Natural killer cell (primary cell): ENCODE measurements at regions not wholly inside any gene's neighbourhood (a gene's known extent, or its start where the extent isn't known, plus 50 kb on each side); places are given as distances from the start of the nearest gene placed in this dataset.

Source experiments
- ATAC-seq, 3 donors: fragments of 150-1000 bp in 2 of 3; fragments of 200-7000 bp in 1 of 3; cut with Tn5 transposase; 1 replicate in 1 of 3; 2 replicates in 2 of 3; pipeline ENCODE4 v1.10.0; 2021; ENCODE audit warnings: mild to moderate bottlenecking in 2 of 3, moderate library complexity in 2 of 3
- DNase-seq, 2 donors: peaks; one replicate each; pipeline versions ENCODE4 v3.0.0 to v3.0.0-alpha.2; 2013 to 2021; ENCODE audit warnings: mixed read lengths in 1 of 2
- H3K27ac ChIP-seq: one replicate; pipeline ENCODE4 v1.5.1; 2013; ENCODE audit warnings: mild to moderate bottlenecking, low read length
- H3K27me3 ChIP-seq: one replicate; pipeline ENCODE4 v1.6.1; 2013; ENCODE audit warnings: low read length; ENCODE audit not compliant: control insufficient read depth, insufficient read depth
- H3K36me3 ChIP-seq: one replicate; pipeline ENCODE4 v1.6.1; 2013; ENCODE audit warnings: low read length; ENCODE audit not compliant: control insufficient read depth, insufficient read depth
- H3K4me1 ChIP-seq: one replicate; pipeline ENCODE4 v1.6.1; 2013; ENCODE audit warnings: low read length; ENCODE audit not compliant: control insufficient read depth, insufficient read depth
- H3K4me3 ChIP-seq: one replicate; pipeline ENCODE4 v1.5.1; 2013; ENCODE audit warnings: low read length
- H3K9me3 ChIP-seq: one replicate; pipeline ENCODE4 v1.6.1; 2013; ENCODE audit warnings: low read length; ENCODE audit not compliant: control insufficient read depth, insufficient read depth
- H3K27ac Mint-ChIP-seq, 2 donors: one replicate each; pipeline ENCODE4 v1.8.0; 2022; ENCODE audit warnings: mild to moderate bottlenecking in 2 of 2, mixed read lengths in 2 of 2, moderate library complexity in 1 of 2
- H3K27me3 Mint-ChIP-seq, 2 donors: one replicate each; pipeline ENCODE4 v1.8.0; 2022; ENCODE audit warnings: low read depth in 2 of 2, mixed read lengths in 2 of 2
- H3K36me3 Mint-ChIP-seq: one replicate; pipeline ENCODE4 v1.8.0; 2022; ENCODE audit warnings: mixed read lengths
- H3K4me1 Mint-ChIP-seq, 2 donors: one replicate each; pipeline ENCODE4 v1.8.0; 2022; ENCODE audit warnings: mixed read lengths in 2 of 2
- H3K4me3 Mint-ChIP-seq: one replicate; pipeline ENCODE4 v1.8.0; 2022; ENCODE audit warnings: mild to moderate bottlenecking, moderate library complexity, mixed read lengths
- H3K9me3 Mint-ChIP-seq, 2 donors: one replicate each; pipeline ENCODE4 v1.8.0; 2022; ENCODE audit warnings: mixed read lengths in 2 of 2
- WGBS: methylation state at CpG from one replicate; pipeline ENCODE4 v1.1.7; 2013; ENCODE audit warnings: missing lambda C conversion rate; ENCODE audit not compliant: insufficient coverage; 5-methylcytosine and 5-hydroxymethylcytosine counted together
- intact Hi-C: fragments of 100-400 bp; cut with micrococcal nuclease; formaldehyde crosslinking; loops from one replicate; pipeline ENCODE4 v1.14.2; 2022
- TF ChIP-seq, protein P1 (sequence below): fragments of 200-600 bp; IDR thresholded peaks from one replicate; pipeline ENCODE4 v1.8.0; 2022; ENCODE audit warnings: antibody characterized with exemption

DNA sequence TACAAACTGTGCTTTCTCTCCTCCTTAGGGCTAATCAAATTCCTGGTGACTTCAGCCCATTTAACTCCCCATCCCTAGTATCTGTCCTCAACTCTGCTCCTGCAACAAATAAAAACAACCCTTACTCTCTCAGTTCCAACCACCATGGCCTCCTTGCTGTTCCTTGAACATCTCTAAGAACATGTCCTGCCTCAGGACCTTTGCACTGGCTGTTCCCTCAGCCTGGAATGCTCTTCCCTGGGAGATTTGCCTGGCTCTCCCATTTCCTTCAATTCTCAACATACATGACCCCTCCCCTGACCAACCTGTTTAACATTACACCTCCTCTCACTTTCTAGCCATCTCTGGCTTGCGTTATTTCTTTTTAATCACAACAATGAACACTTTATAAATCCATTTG is 170.5 kb downstream of the PTPN11 start:
- H3K4me3 Mint-ChIP-seq: no peak overlapping the region
- H3K4me1 ChIP-seq: no peaks in the 10 kb centered on the region
- H3K27ac ChIP-seq: no peak overlapping the region
- ATAC-seq (no peak), DNase-seq (no peak)
- H3K9me3 ChIP-seq: no peaks in the 10 kb centered on the region
- WGBS: 88% methylated on average over 1 of the region's 1 CpG
- H3K27me3 ChIP-seq: no peaks in the 10 kb centered on the region
- H3K36me3 Mint-ChIP-seq: no peaks in the 10 kb centered on the region
- no peak overlapping the region for H3K27ac Mint-ChIP-seq
- no peaks in the 10 kb centered on the region for H3K9me3 Mint-ChIP-seq
- H3K27me3 Mint-ChIP-seq: peaks cover 8 to 28% of the 10 kb centered on the region in 2 donors
- H3K4me3 ChIP-seq: no peak overlapping the region
- TF ChIP-seq, protein P1, sequence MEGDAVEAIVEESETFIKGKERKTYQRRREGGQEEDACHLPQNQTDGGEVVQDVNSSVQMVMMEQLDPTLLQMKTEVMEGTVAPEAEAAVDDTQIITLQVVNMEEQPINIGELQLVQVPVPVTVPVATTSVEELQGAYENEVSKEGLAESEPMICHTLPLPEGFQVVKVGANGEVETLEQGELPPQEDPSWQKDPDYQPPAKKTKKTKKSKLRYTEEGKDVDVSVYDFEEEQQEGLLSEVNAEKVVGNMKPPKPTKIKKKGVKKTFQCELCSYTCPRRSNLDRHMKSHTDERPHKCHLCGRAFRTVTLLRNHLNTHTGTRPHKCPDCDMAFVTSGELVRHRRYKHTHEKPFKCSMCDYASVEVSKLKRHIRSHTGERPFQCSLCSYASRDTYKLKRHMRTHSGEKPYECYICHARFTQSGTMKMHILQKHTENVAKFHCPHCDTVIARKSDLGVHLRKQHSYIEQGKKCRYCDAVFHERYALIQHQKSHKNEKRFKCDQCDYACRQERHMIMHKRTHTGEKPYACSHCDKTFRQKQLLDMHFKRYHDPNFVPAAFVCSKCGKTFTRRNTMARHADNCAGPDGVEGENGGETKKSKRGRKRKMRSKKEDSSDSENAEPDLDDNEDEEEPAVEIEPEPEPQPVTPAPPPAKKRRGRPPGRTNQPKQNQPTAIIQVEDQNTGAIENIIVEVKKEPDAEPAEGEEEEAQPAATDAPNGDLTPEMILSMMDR: no peak
- intact Hi-C loops: no loop called here
- no peaks in the 10 kb centered on the region for H3K36me3 ChIP-seq
- no peaks in the 10 kb centered on the region for H3K4me1 Mint-ChIP-seq

- Mint-ChIP-seq H3K4me3 (no peak overlapping the region), H3K9me3 (no peaks in the 10 kb centered on the region)
- intact Hi-C loops: no loop called here
These were observed 171.5 kb downstream of the PTPN11 start for GRCh38 chr12:112590281-112590680.

GRCh38 chr12:112591488-112591887 is 172.7 kb downstream of the PTPN11 start:
- H3K4me3 Mint-ChIP-seq: no peak overlapping the region
- WGBS: 80% methylated on average over 5 of the region's 5 CpGs
- no peak overlapping the region for H3K4me3 ChIP-seq
- H3K27ac ChIP-seq: no peak overlapping the region
- no peak overlapping the region for H3K27ac Mint-ChIP-seq
- H3K4me1 ChIP-seq: no peaks in the 10 kb centered on the region
- ATAC-seq: no peak
- no peaks in the 10 kb centered on the region for H3K36me3 Mint-ChIP-seq
- no peak for DNase-seq
- TF ChIP-seq, protein P1: no peak
- no peaks in the 10 kb centered on the region for H3K9me3 ChIP-seq
- no peaks in the 10 kb centered on the region for H3K36me3 ChIP-seq
- no peaks in the 10 kb centered on the region for H3K27me3 ChIP-seq
- no peaks in the 10 kb centered on the region for H3K4me1 Mint-ChIP-seq
- H3K9me3 Mint-ChIP-seq: no peaks in the 10 kb centered on the region
- intact Hi-C loops: no loop called here
- H3K27me3 Mint-ChIP-seq: peaks cover 18 to 44% of the 10 kb centered on the region in 2 donors

More at GRCh38 chr12:112590281-112590680, 171.5 kb downstream of the PTPN11 start:
- 45% methylated on average over 3 of the region's 3 CpGs for WGBS
- peaks cover 15 to 33% of the 10 kb centered on the region in 2 donors for H3K27me3 Mint-ChIP-seq
- no peaks in the 10 kb centered on the region for H3K4me1 ChIP-seq
- H3K27ac Mint-ChIP-seq: no peak overlapping the region
- H3K9me3 ChIP-seq: no peaks in the 10 kb centered on the region
- H3K4me1 Mint-ChIP-seq: no peaks in the 10 kb centered on the region
- DNase-seq (no peak), ATAC-seq (no peak)
- no peaks in the 10 kb centered on the region for H3K36me3 ChIP-seq
- H3K27me3 ChIP-seq: no peaks in the 10 kb centered on the region
- H3K36me3 Mint-ChIP-seq: no peaks in the 10 kb centered on the region
- H3K4me3 ChIP-seq: no peak overlapping the region
- H3K27ac ChIP-seq: no peak overlapping the region
- TF ChIP-seq, protein P1: no peak

DNA sequence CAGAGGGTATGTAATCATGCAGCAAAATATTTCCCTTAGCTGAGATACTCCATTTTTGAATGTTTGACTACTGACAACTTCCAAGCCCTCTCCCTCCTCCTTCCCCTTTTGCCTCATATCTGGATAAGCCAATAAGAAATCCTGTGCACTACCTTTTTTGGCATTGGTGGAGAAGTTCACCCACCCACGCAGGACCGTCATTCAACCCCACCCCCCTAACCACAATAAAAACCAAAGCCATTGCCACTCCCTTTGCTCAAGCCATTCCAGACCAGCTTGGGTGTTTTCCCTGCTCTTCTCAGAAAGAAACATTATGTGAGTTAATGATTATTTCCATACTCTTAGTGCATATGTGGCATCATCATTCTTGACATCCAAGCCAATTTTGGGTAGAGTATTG is 176.7 kb downstream of the PTPN11 start:
- Mint-ChIP-seq H3K27ac (no peak overlapping the region), H3K36me3 (no peaks in the 10 kb centered on the region), H3K27me3 (peaks cover 20 to 60% of the 10 kb centered on the region in 2 donors), H3K9me3 (no peaks in the 10 kb centered on the region), H3K4me3 (no peak overlapping the region), H3K4me1 (no peaks in the 10 kb centered on the region)
- Histone ChIP-seq H3K4me3 (no peak overlapping the region), H3K4me1 (no peaks in the 10 kb centered on the region), H3K36me3 (no peaks in the 10 kb centered on the region), H3K9me3 (no peaks in the 10 kb centered on the region), H3K27me3 (no peaks in the 10 kb centered on the region), H3K27ac (no peak overlapping the region)
- TF ChIP-seq, protein P1: no peak
- intact Hi-C loops: no loop called here
- ATAC-seq (no peak), DNase-seq (no peak)
- 29% methylated on average over 2 of the region's 2 CpGs for WGBS
